ENCODE measurements at regions not wholly inside any gene's neighbourhood (a gene's known extent, or its start where the extent isn't known, plus 50 kb on each side); places are given as distances from the start of the nearest gene placed in this dataset.

- TF ChIP-seq, protein P1, sequence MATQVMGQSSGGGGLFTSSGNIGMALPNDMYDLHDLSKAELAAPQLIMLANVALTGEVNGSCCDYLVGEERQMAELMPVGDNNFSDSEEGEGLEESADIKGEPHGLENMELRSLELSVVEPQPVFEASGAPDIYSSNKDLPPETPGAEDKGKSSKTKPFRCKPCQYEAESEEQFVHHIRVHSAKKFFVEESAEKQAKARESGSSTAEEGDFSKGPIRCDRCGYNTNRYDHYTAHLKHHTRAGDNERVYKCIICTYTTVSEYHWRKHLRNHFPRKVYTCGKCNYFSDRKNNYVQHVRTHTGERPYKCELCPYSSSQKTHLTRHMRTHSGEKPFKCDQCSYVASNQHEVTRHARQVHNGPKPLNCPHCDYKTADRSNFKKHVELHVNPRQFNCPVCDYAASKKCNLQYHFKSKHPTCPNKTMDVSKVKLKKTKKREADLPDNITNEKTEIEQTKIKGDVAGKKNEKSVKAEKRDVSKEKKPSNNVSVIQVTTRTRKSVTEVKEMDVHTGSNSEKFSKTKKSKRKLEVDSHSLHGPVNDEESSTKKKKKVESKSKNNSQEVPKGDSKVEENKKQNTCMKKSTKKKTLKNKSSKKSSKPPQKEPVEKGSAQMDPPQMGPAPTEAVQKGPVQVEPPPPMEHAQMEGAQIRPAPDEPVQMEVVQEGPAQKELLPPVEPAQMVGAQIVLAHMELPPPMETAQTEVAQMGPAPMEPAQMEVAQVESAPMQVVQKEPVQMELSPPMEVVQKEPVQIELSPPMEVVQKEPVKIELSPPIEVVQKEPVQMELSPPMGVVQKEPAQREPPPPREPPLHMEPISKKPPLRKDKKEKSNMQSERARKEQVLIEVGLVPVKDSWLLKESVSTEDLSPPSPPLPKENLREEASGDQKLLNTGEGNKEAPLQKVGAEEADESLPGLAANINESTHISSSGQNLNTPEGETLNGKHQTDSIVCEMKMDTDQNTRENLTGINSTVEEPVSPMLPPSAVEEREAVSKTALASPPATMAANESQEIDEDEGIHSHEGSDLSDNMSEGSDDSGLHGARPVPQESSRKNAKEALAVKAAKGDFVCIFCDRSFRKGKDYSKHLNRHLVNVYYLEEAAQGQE (IDR thresholded peaks at IDR 0.05; ENCODE audit: low read depth), result no peak
- TF ChIP-seq TCF12 (IDR thresholded peaks at IDR 0.05; ENCODE audit: low read depth), result no peak
- TF ChIP-seq TAF1 (IDR thresholded peaks at IDR 0.05; ENCODE audit: low read depth), result no peak
- TF ChIP-seq CEBPB (IDR thresholded peaks at IDR 0.05), result no peak
- no peak for TF ChIP-seq FOXM1 (IDR thresholded peaks at IDR 0.05; ENCODE audit: borderline replicate concordance, low read depth)
- no peak for TF ChIP-seq EP300 (IDR thresholded peaks at IDR 0.05; ENCODE audit: borderline replicate concordance)
- TF ChIP-seq CREB1 (IDR thresholded peaks at IDR 0.05; ENCODE audit: low read depth), result no peak
- TF ChIP-seq, protein P2, sequence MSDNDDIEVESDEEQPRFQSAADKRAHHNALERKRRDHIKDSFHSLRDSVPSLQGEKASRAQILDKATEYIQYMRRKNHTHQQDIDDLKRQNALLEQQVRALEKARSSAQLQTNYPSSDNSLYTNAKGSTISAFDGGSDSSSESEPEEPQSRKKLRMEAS (IDR thresholded peaks at IDR 0.05), result no peak
- no peak for TF ChIP-seq NFIC (IDR thresholded peaks at IDR 0.05)
- TF ChIP-seq YY1 (IDR thresholded peaks at IDR 0.05; ENCODE audit: low read depth), result no peak
- no peak for TF ChIP-seq TEAD4 (IDR thresholded peaks at IDR 0.05)
- no peak for TF ChIP-seq EGR1 (IDR thresholded peaks at IDR 0.05)
- TF ChIP-seq, protein P3, sequence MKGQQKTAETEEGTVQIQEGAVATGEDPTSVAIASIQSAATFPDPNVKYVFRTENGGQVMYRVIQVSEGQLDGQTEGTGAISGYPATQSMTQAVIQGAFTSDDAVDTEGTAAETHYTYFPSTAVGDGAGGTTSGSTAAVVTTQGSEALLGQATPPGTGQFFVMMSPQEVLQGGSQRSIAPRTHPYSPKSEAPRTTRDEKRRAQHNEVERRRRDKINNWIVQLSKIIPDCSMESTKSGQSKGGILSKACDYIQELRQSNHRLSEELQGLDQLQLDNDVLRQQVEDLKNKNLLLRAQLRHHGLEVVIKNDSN (IDR thresholded peaks at IDR 0.05), result no peak
- no peak for TF ChIP-seq ZBTB7A (IDR thresholded peaks at IDR 0.05; ENCODE audit: low read depth)
- TF ChIP-seq RAD21 (IDR thresholded peaks at IDR 0.05; ENCODE audit: low read depth), result no peak
These were observed 302.8 kb upstream of the SEMA3C start for GRCh38 chr7:81221527-81222217.

GRCh38 chr7:81218480-81219106, 299.7 kb upstream of the SEMA3C start:
- no peak for TF ChIP-seq FOXM1 (IDR thresholded peaks at IDR 0.05; ENCODE audit: borderline replicate concordance, low read depth)
- TF ChIP-seq TCF12 (IDR thresholded peaks at IDR 0.05; ENCODE audit: low read depth), result no peak
- no peak for TF ChIP-seq CEBPB (IDR thresholded peaks at IDR 0.05)
- no peak for TF ChIP-seq EP300 (IDR thresholded peaks at IDR 0.05; ENCODE audit: borderline replicate concordance)
- no peak for TF ChIP-seq EGR1 (IDR thresholded peaks at IDR 0.05)
- no peak for TF ChIP-seq NFIC (IDR thresholded peaks at IDR 0.05)
- TF ChIP-seq TAF1 (IDR thresholded peaks at IDR 0.05; ENCODE audit: low read depth), result no peak
- TF ChIP-seq, protein P2 (IDR thresholded peaks at IDR 0.05), result no peak
- no peak for TF ChIP-seq ZBTB7A (IDR thresholded peaks at IDR 0.05; ENCODE audit: low read depth)
- TF ChIP-seq RAD21 (IDR thresholded peaks at IDR 0.05; ENCODE audit: low read depth), result no peak
- no peak for TF ChIP-seq TEAD4 (IDR thresholded peaks at IDR 0.05)
- TF ChIP-seq, protein P3 (IDR thresholded peaks at IDR 0.05), result no peak
- TF ChIP-seq, protein P1 (IDR thresholded peaks at IDR 0.05; ENCODE audit: low read depth), result no peak
- no peak for TF ChIP-seq CREB1 (IDR thresholded peaks at IDR 0.05; ENCODE audit: low read depth)
- TF ChIP-seq YY1 (IDR thresholded peaks at IDR 0.05; ENCODE audit: low read depth), result no peak

DNA sequence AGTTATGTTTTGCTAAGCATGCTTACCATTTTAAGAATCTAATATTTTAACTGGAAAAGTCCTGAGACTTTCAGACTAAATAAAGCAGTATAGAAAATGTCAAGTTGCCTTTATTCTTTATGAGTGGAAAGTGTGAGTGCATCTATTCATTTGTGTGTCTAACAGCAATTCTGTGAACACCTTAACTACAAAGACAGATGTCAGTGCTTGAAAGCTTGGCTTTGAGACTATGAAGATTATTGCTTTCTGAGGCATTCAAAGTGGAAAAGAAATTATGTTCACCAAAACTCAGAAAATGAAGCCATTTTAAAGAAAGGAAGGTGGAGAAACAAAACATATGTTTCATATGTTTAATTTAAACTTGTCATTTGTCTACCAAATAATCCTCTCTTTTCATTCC, 294.5 kb upstream of the SEMA3C start:
- no peak for TF ChIP-seq CEBPB (IDR thresholded peaks at IDR 0.05)
- no peak for TF ChIP-seq CREB1 (IDR thresholded peaks at IDR 0.05; ENCODE audit: low read depth)
- TF ChIP-seq TAF1 (IDR thresholded peaks at IDR 0.05; ENCODE audit: low read depth), result no peak
- TF ChIP-seq ZBTB7A (IDR thresholded peaks at IDR 0.05; ENCODE audit: low read depth), result no peak
- TF ChIP-seq TCF12 (IDR thresholded peaks at IDR 0.05; ENCODE audit: low read depth), result no peak
- no peak for TF ChIP-seq YY1 (IDR thresholded peaks at IDR 0.05; ENCODE audit: low read depth)
- no peak for TF ChIP-seq EGR1 (IDR thresholded peaks at IDR 0.05)
- no peak for TF ChIP-seq EP300 (IDR thresholded peaks at IDR 0.05; ENCODE audit: borderline replicate concordance)
- no peak for TF ChIP-seq TEAD4 (IDR thresholded peaks at IDR 0.05)
- no peak for TF ChIP-seq RAD21 (IDR thresholded peaks at IDR 0.05; ENCODE audit: low read depth)
- TF ChIP-seq NFIC (IDR thresholded peaks at IDR 0.05), result no peak
- no peak for TF ChIP-seq FOXM1 (IDR thresholded peaks at IDR 0.05; ENCODE audit: borderline replicate concordance, low read depth)
- TF ChIP-seq, protein P2 (IDR thresholded peaks at IDR 0.05), result no peak
- TF ChIP-seq, protein P1 (IDR thresholded peaks at IDR 0.05; ENCODE audit: low read depth), result no peak
- TF ChIP-seq, protein P3 (IDR thresholded peaks at IDR 0.05), result no peak

Data from Ishikawa (cell line).